OCI-LY7 (cell line): ENCODE measurements at regions not wholly inside any gene's neighbourhood (a gene's known extent, or its start where the extent isn't known, plus 50 kb on each side); places are given as distances from the start of the nearest gene placed in this dataset.

Experiments used
- BruUV-seq: library from RNA; stranded (reverse); fragments of 400-500 nt; replicated peaks from 2 replicates; lab custom pipeline; 2021; lab: Mats Ljungman, UMichigan
- CTCF ChIA-PET: fragments of 300-600 bp; sonication (Branson Sonifier 250); formaldehyde crosslinking; loops from one replicate; lab custom pipeline; 2022; ENCODE audit warnings: antibody characterized with exemption; ENCODE audit not compliant: unreplicated experiment; lab: Charles Lee
- POLR2A ChIA-PET: fragments of 300-600 bp; sonication (Branson Sonifier 250); formaldehyde crosslinking; loops from one replicate; lab custom pipeline; 2022; ENCODE audit warnings: antibody characterized with exemption; lab: Charles Lee
- DNase-seq: peaks from one replicate; pipeline ENCODE4 v3.0.0-alpha.2; 2015; ENCODE audit warnings: low spot score
- H2AFZ ChIP-seq: fragments of 200-600 bp; sonication (generic), shearing (Covaris generic); 2 replicates; pipeline ENCODE4 v1.6.1; 2014; ENCODE audit warnings: mild to moderate bottlenecking, antibody characterized with exemption, low read length, moderate library complexity
- H3K27ac ChIP-seq: fragments of 200-600 bp; sonication (generic); 2 replicates; pipeline ENCODE4 v1.5.1; 2014; ENCODE audit warnings: mixed run types, low read depth, mild to moderate bottlenecking, moderate library complexity, low read length, inconsistent platforms; ENCODE audit not compliant: poor library complexity, severe bottlenecking
- H3K36me3 ChIP-seq: fragments of 200-600 bp; sonication (generic); 2 replicates; pipeline ENCODE4 v1.6.1; 2014; ENCODE audit warnings: mild to moderate bottlenecking, antibody characterized with exemption, low read length, moderate library complexity, mixed read lengths; ENCODE audit not compliant: insufficient read depth
- H3K4me1 ChIP-seq: fragments of 200-600 bp; sonication (generic); 2 replicates; pipeline ENCODE4 v1.5.1; 2014; ENCODE audit warnings: mild to moderate bottlenecking, low read length; ENCODE audit not compliant: insufficient read depth, poor library complexity, severe bottlenecking
- H3K4me2 ChIP-seq: fragments of 200-600 bp; sonication (generic); 2 replicates; pipeline ENCODE4 v1.6.1; 2014; ENCODE audit warnings: mild to moderate bottlenecking, low read length
- H3K4me3 ChIP-seq: fragments of 200-600 bp; sonication (generic); 2 replicates; pipeline ENCODE4 v1.5.1; 2014; ENCODE audit warnings: mild to moderate bottlenecking, low read depth, low read length; ENCODE audit not compliant: poor library complexity, severe bottlenecking
- H3K79me2 ChIP-seq: fragments of 200-600 bp; sonication (generic); 2 replicates; pipeline ENCODE4 v1.6.1; 2016; ENCODE audit warnings: low read depth, mild to moderate bottlenecking, low read length, moderate library complexity, mixed read lengths; ENCODE audit not compliant: insufficient read depth
- H3K9me2 ChIP-seq: fragments of 200-600 bp; sonication (generic); 2 replicates; pipeline ENCODE4 v1.6.1; 2016; ENCODE audit warnings: mild to moderate bottlenecking, low read length, mixed read lengths; ENCODE audit not compliant: insufficient read depth
- H3K9me3 ChIP-seq: fragments of 200-600 bp; sonication (generic); 2 replicates; pipeline ENCODE4 v1.6.1; 2014; ENCODE audit warnings: mild to moderate bottlenecking, mixed run types, low read length, mixed read lengths
- H4K20me1 ChIP-seq: fragments of 200-600 bp; sonication (generic); 2 replicates; pipeline ENCODE4 v1.6.1; 2014; ENCODE audit warnings: mild to moderate bottlenecking, antibody characterized with exemption, low read length, moderate library complexity, mixed read lengths; ENCODE audit not compliant: insufficient read depth
- EZH2phosphoT487 ChIP-seq: fragments of 200-600 bp; sonication (generic); IDR thresholded peaks from 2 replicates; pipeline ENCODE4 v1.6.1; 2018; ENCODE audit warnings: low read depth, borderline replicate concordance, mild to moderate bottlenecking, mixed run types, antibody characterized with exemption, low read length, moderate library complexity, mixed read lengths
- intact Hi-C: fragments of 100-400 bp; cut with micrococcal nuclease; formaldehyde crosslinking; loops from one replicate; pipeline ENCODE4 v1.10.0; 2022; ENCODE audit not compliant: unreplicated experiment
- TF ChIP-seq, protein P1 (sequence below): fragments of 200-600 bp; sonication (generic); conservative IDR thresholded peaks from 2 replicates; pipeline ENCODE4 v1.5.1; 2014; ENCODE audit warnings: mild to moderate bottlenecking, antibody characterized with exemption, low read length, moderate library complexity, mixed read lengths

DNA sequence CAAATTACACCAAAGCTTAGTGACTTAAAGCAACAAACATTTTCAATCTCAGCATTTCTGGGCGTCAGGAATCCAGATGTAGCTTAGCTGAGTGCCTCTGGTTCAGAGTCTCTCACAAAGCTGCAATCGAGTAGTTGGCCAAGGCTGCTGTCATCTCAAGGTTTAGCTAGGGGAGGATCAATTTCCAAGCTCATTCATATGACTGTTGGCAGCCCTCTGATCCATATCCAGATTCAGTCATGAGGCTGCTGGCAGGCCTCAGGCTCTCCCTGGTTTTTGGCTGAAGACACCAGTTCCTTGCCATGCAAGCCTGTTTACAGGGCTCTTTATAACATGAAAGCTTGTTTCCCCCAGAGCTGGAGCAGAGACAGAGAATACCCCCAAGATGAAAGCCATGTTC lies 419.5 kb upstream of the TLE4 start:
- no peak for TF ChIP-seq EZH2phosphoT487
- TF ChIP-seq, protein P1, sequence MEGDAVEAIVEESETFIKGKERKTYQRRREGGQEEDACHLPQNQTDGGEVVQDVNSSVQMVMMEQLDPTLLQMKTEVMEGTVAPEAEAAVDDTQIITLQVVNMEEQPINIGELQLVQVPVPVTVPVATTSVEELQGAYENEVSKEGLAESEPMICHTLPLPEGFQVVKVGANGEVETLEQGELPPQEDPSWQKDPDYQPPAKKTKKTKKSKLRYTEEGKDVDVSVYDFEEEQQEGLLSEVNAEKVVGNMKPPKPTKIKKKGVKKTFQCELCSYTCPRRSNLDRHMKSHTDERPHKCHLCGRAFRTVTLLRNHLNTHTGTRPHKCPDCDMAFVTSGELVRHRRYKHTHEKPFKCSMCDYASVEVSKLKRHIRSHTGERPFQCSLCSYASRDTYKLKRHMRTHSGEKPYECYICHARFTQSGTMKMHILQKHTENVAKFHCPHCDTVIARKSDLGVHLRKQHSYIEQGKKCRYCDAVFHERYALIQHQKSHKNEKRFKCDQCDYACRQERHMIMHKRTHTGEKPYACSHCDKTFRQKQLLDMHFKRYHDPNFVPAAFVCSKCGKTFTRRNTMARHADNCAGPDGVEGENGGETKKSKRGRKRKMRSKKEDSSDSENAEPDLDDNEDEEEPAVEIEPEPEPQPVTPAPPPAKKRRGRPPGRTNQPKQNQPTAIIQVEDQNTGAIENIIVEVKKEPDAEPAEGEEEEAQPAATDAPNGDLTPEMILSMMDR: no peak

GRCh38 chr9:79154806-79155205 lies 417.0 kb upstream of the TLE4 start:
- CTCF ChIA-PET: no interaction called here
- Histone ChIP-seq H3K79me2 (no peaks in the 10 kb centered on the region), H2AFZ (no peak overlapping the region), H3K9me2 (no peaks in the 10 kb centered on the region), H3K9me3 (no peaks in the 10 kb centered on the region), H3K27ac (no peak overlapping the region), H3K36me3 (no peaks in the 10 kb centered on the region), H3K4me3 (no peak overlapping the region), H3K4me1 (no peaks in the 10 kb centered on the region), H3K4me2 (no peak overlapping the region), H4K20me1 (no peaks in the 10 kb centered on the region)
- no TSS peak for BruUV-seq
- DNase-seq: no peak
- intact Hi-C loops: no loop called here
- TF ChIP-seq EZH2phosphoT487: no peak
- TF ChIP-seq, protein P1: no peak
- POLR2A ChIA-PET: no interaction called here

More for the DNA sequence above, 419.5 kb upstream of the TLE4 start:
- no peak for DNase-seq
- Histone ChIP-seq H4K20me1 (no peaks in the 10 kb centered on the region), H3K27ac (no peak overlapping the region), H3K79me2 (no peaks in the 10 kb centered on the region), H3K4me2 (no peak overlapping the region), H3K9me3 (no peaks in the 10 kb centered on the region), H2AFZ (no peak overlapping the region), H3K4me3 (no peak overlapping the region), H3K4me1 (no peaks in the 10 kb centered on the region), H3K36me3 (no peaks in the 10 kb centered on the region), H3K9me2 (no peaks in the 10 kb centered on the region)
- ChIA-PET POLR2A (no interaction called here), CTCF (no interaction called here)
- BruUV-seq: no TSS peak
- intact Hi-C loops: no loop called here

DNA sequence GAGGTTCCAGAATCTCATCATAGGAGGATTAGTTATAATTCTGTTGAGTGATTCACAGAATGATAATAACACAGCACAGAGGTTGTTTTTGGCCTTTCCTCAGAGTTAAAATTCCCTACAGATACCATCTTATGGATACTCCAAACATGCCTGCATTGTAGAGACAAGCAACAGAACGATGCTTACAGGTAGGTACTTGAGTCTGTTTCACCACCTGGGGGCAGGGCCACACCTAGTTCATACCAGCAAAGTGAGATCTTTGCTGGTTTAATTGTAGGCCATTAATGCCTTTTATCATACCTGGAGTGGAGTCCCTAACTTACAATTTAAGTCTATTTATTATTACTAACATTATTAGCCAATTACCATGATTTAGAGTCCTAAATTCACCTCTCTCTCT lies 416.5 kb upstream of the TLE4 start:
- no TSS peak for BruUV-seq
- Histone ChIP-seq H3K79me2 (no peaks in the 10 kb centered on the region), H3K9me3 (no peaks in the 10 kb centered on the region), H3K4me2 (no peak overlapping the region), H3K4me1 (no peaks in the 10 kb centered on the region), H3K9me2 (no peaks in the 10 kb centered on the region), H4K20me1 (no peaks in the 10 kb centered on the region), H3K4me3 (no peak overlapping the region), H2AFZ (no peak overlapping the region), H3K36me3 (no peaks in the 10 kb centered on the region), H3K27ac (no peak overlapping the region)
- ChIA-PET POLR2A (no interaction called here), CTCF (no interaction called here)
- intact Hi-C loops: no loop called here
- TF ChIP-seq EZH2phosphoT487: no peak
- TF ChIP-seq, protein P1: no peak
- DNase-seq: peak; percentile 1
